Gastroesophageal sphincter (tissue), 4 donors: ENCODE measurements at regions not wholly inside any gene's neighbourhood (a gene's known extent, or its start where the extent isn't known, plus 50 kb on each side); places are given as distances from the start of the nearest gene placed in this dataset.
"Not testable (repeated sequence)": the region's sequence is repeated elsewhere in the genome, so short reads cannot be mapped to it uniquely, and the experiment has no call there.

ENCODE experiments used
- ATAC-seq: fragments of 150-250 bp; one replicate; pipeline ENCODE4 v1.9.1; 2016; ENCODE audit warnings: mild to moderate bottlenecking, moderate library complexity
- H3K27ac ChIP-seq, 4 donors: fragments of 200-600 bp; sonication (generic) in 3 of 4; 1 replicate in 3 of 4; 2 replicates in 1 of 4; pipeline ENCODE4 v1.5.1; 2016 to 2019
- H3K27me3 ChIP-seq: fragments of 200-600 bp; sonication (generic); one replicate; pipeline ENCODE4 v1.5.1; 2019
- H3K36me3 ChIP-seq, 2 donors: fragments of 200-600 bp; sonication (generic); one replicate each; pipeline ENCODE4 v1.5.1; 2019; ENCODE audit warnings: control low read depth in 1 of 2
- H3K4me1 ChIP-seq, 3 donors: fragments of 200-600 bp; sonication (generic); 1 replicate in 2 of 3; 2 replicates in 1 of 3; pipeline ENCODE4 v1.5.1; 2016 to 2019; ENCODE audit warnings: control low read depth in 2 of 3
- H3K4me3 ChIP-seq, 2 donors: fragments of 200-600 bp; sonication (generic); one replicate each; pipeline ENCODE4 v1.5.1; 2019; ENCODE audit warnings: mild to moderate bottlenecking in 1 of 2, moderate library complexity in 1 of 2
- H3K9me3 ChIP-seq, 3 donors: fragments of 200-600 bp; sonication (generic); one replicate each; pipeline ENCODE4 v1.5.1; 2017 to 2019; ENCODE audit warnings: control low read depth in 2 of 3
- CTCF ChIP-seq, 4 experiments: fragments of 200-600 bp in 2 of 4; fragments of 450-650 bp in 2 of 4; sonication (generic) in 1 of 4; IDR thresholded peaks; one replicate each; pipeline ENCODE4 v1.5.1; 2017 to 2019; ENCODE audit warnings: antibody characterized with exemption in 4 of 4, mild to moderate bottlenecking in 2 of 4, moderate library complexity in 2 of 4
- EP300 ChIP-seq: sonication (generic); formaldehyde crosslinking; IDR thresholded peaks from one replicate; pipeline ENCODE4 v1.6.1; 2017; ENCODE audit warnings: antibody characterized with exemption, mild to moderate bottlenecking
- POLR2A ChIP-seq, 2 donors: fragments of 450-650 bp; IDR thresholded peaks; one replicate each; pipeline ENCODE4 v1.6.1; 2017; ENCODE audit warnings: antibody characterized with exemption in 2 of 2, mild to moderate bottlenecking in 2 of 2, moderate library complexity in 1 of 2
- POLR2AphosphoS5 ChIP-seq: sonication (generic); formaldehyde crosslinking; IDR thresholded peaks from one replicate; pipeline ENCODE4 v1.6.1; 2017; ENCODE audit warnings: antibody characterized with exemption
- WGBS, 2 donors: methylation state at CpG; one replicate each; pipeline ENCODE4 v1.1.5; 2018; ENCODE audit warnings: low coverage in 1 of 2; 5-methylcytosine and 5-hydroxymethylcytosine counted together

GRCh38 chr12:107196681-107197080 is 103.3 kb upstream of the CRY1 start:
- TF ChIP-seq CTCF (IDR thresholded peaks at IDR 0.05) (no peak), EP300 (no peak), POLR2AphosphoS5 (no peak), POLR2A (IDR thresholded peaks at IDR 0.05) (no peak)
- Histone ChIP-seq H3K9me3 (peaks cover 0 to 9% (median 0%) of the 10 kb centered on the region in 3 donors), H3K27ac (no peak overlapping the region), H3K4me3 (no peak overlapping the region), H3K4me1 (no peaks in the 10 kb centered on the region), H3K27me3 (peaks cover 7% of the 10 kb centered on the region), H3K36me3 (no peaks in the 10 kb centered on the region)
- no peak for ATAC-seq
- 54 to 70% methylated on average over 2 of the region's 2 CpGs for WGBS, 2 donors

- no peaks in the 10 kb centered on the region for H3K4me1 ChIP-seq
- no peak for ATAC-seq
- peaks cover 7% of the 10 kb centered on the region for H3K27me3 ChIP-seq
- no peak overlapping the region for H3K27ac ChIP-seq
- 64% methylated on average over 1 of the region's 1 CpG; no CpG with 5 or more reads in 1 of the 2 donors for WGBS, 2 donors
- no peak overlapping the region for H3K4me3 ChIP-seq
- no peaks in the 10 kb centered on the region for H3K9me3 ChIP-seq
- no peaks in the 10 kb centered on the region for H3K36me3 ChIP-seq
- TF ChIP-seq POLR2A (IDR thresholded peaks at IDR 0.05) (no peak), EP300 (no peak), POLR2AphosphoS5 (no peak), CTCF (IDR thresholded peaks at IDR 0.05) (no peak)
Observed at GRCh38 chr12:107200394-107200793, 107.0 kb upstream of the CRY1 start.

- H3K27ac ChIP-seq = no peak overlapping the region
- peaks cover 10% of the 10 kb centered on the region for H3K27me3 ChIP-seq
- WGBS, 2 donors = 81 to 87% methylated on average over 4 of the region's 4 CpGs
- H3K4me3 ChIP-seq = no peak overlapping the region
- no peak for ATAC-seq
- no peak for TF ChIP-seq POLR2A (IDR thresholded peaks at IDR 0.05)
- TF ChIP-seq CTCF (IDR thresholded peaks at IDR 0.05) = no peak
- TF ChIP-seq EP300 = no peak
- TF ChIP-seq POLR2AphosphoS5 = no peak
- no peaks in the 10 kb centered on the region for H3K36me3 ChIP-seq
- no peaks in the 10 kb centered on the region for H3K4me1 ChIP-seq
- H3K9me3 ChIP-seq = peaks cover 0 to 12% (median 0%) of the 10 kb centered on the region in 3 donors
Observed at GRCh38 chr12:107207931-107208525, 114.7 kb upstream of the CRY1 start.

GRCh38 chr12:107209700-107210099 is 116.4 kb upstream of the CRY1 start:
- H3K4me3 ChIP-seq, H3K27me3 ChIP-seq, H3K36me3 ChIP-seq, ATAC-seq, H3K4me1 ChIP-seq, H3K27ac ChIP-seq: not testable (repeated sequence)
- 78 to 85% methylated on average over 5 to 6 of the region's 7 CpGs for WGBS, 2 donors
- peaks cover 0 to 12% (median 0%) of the 10 kb centered on the region in 3 donors for H3K9me3 ChIP-seq

- not testable (repeated sequence) for H3K4me1 ChIP-seq, H3K36me3 ChIP-seq, H3K27me3 ChIP-seq, H3K4me3 ChIP-seq, H3K27ac ChIP-seq, ATAC-seq
- H3K9me3 ChIP-seq = peaks cover 0 to 12% (median 0%) of the 10 kb centered on the region in 3 donors
- 60 to 67% methylated on average over 1 to 3 of the region's 3 CpGs for WGBS, 2 donors
Observed at GRCh38 chr12:107214373-107214773, 121.0 kb upstream of the CRY1 start.

GRCh38 chr12:107216411-107216810 is 123.1 kb upstream of the CRY1 start:
- not testable (repeated sequence) for ATAC-seq
- WGBS, 2 donors = 86 to 96% methylated on average over 6 of the region's 7 CpGs

More at GRCh38 chr12:107216411-107216810, 123.1 kb upstream of the CRY1 start:
- peaks cover 10% of the 10 kb centered on the region for H3K27me3 ChIP-seq
- H3K4me1 ChIP-seq, H3K9me3 ChIP-seq, H3K36me3 ChIP-seq, H3K27ac ChIP-seq, H3K4me3 ChIP-seq: not testable (repeated sequence)
